ENCODE measurements at regions not wholly inside any gene's neighbourhood (a gene's known extent, or its start where the extent isn't known, plus 50 kb on each side); places are given as distances from the start of the nearest gene placed in this dataset.

DNA sequence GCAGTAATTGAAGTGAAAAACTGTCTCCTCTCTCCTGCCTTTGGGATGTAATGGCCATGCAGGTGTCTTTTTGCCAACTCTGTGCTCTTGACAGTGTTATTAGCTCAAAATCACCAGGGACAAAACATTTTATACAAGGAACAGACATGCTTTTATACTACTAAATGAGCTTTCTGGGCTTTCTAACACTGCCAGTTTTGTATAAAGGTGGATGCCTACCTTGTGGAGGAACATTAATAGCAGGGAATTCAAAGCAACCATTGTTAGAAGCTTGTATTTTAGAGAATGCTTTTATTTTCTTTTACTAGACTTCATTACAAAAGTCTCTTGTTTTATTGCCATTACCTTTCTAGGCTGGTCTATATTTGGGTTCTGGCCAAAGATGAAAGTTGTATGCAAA is 54.7 kb upstream of the ARSJ start:
- in situ Hi-C loops (cut with MboI; ENCODE audit: low pct_unique_long_range_greater_than_20kb, low sequenced_read_pairs, unreplicated experiment) = no loop called here
- no peak for DNase-seq (ENCODE audit: low spot score)
- TF ChIP-seq, protein P1, sequence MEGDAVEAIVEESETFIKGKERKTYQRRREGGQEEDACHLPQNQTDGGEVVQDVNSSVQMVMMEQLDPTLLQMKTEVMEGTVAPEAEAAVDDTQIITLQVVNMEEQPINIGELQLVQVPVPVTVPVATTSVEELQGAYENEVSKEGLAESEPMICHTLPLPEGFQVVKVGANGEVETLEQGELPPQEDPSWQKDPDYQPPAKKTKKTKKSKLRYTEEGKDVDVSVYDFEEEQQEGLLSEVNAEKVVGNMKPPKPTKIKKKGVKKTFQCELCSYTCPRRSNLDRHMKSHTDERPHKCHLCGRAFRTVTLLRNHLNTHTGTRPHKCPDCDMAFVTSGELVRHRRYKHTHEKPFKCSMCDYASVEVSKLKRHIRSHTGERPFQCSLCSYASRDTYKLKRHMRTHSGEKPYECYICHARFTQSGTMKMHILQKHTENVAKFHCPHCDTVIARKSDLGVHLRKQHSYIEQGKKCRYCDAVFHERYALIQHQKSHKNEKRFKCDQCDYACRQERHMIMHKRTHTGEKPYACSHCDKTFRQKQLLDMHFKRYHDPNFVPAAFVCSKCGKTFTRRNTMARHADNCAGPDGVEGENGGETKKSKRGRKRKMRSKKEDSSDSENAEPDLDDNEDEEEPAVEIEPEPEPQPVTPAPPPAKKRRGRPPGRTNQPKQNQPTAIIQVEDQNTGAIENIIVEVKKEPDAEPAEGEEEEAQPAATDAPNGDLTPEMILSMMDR (IDR thresholded peaks at IDR 0.05; ENCODE audit: extremely low read depth, insufficient read depth, missing control alignments) = no peak

GRCh38 chr4:114036426-114036825 is 57.0 kb upstream of the ARSJ start:
- TF ChIP-seq, protein P1 (IDR thresholded peaks at IDR 0.05; ENCODE audit: extremely low read depth, insufficient read depth, missing control alignments) = no peak
- no peak for DNase-seq (ENCODE audit: low spot score)
- in situ Hi-C loops (cut with MboI; ENCODE audit: low pct_unique_long_range_greater_than_20kb, low sequenced_read_pairs, unreplicated experiment) = no loop called here

GRCh38 chr4:114036864-114037263 is 57.4 kb upstream of the ARSJ start:
- TF ChIP-seq, protein P1 (IDR thresholded peaks at IDR 0.05; ENCODE audit: extremely low read depth, insufficient read depth, missing control alignments) = no peak
- no peak for DNase-seq (ENCODE audit: low spot score)
- in situ Hi-C loops (cut with MboI; ENCODE audit: low pct_unique_long_range_greater_than_20kb, low sequenced_read_pairs, unreplicated experiment) = no loop called here

DNA sequence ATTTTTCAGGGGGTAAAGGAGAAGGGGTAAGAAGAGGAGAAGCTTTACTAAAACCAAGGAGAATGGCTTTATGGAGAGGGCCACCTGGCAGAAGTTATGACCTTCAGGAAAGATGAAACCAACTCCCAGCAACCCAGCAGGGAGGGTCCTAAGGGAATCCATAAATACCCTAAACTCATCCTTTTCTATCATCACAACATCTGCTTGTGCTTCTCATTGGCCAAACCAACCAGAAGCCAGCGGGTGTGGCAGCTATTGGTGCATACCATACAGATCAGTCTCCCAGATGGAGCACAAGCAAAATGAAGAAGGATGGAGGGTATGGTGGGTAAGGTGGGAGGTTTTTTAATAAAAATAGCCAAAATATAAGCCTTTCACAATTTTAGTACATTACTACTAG is 58.5 kb upstream of the ARSJ start:
- in situ Hi-C loops (cut with MboI; ENCODE audit: low pct_unique_long_range_greater_than_20kb, low sequenced_read_pairs, unreplicated experiment) = no loop called here
- DNase-seq (ENCODE audit: low spot score) = no peak
- TF ChIP-seq, protein P1 (IDR thresholded peaks at IDR 0.05; ENCODE audit: extremely low read depth, insufficient read depth, missing control alignments) = no peak

DNA sequence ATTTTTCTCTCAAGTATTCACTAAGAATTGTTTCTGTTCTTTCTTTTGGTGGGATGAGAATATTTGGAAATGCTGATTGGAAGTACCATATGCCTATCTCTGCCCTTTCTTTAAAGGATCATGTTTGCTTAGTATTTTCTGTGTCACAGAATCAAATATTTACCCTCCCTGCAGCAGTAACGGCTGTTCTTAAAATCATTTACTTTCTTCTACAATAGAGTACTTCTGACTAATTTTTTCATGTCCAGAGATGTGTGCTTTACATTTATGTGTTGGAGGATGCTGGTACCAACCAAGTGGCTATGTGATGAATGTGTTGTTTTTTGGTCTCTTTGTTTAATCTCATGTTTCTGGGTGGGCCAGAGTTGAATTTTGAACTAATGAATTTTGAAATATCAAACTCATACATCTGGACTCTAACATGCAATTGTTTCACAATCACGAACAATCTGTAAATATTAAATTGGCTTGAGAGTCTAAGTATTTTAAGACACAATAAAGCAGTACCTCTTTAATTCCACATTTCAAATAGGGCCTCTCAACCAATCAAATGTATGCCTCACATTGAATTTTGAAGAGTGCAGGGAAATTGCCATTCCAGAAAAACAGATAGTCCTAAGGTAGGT is 59.4 kb upstream of the ARSJ start:
- no peak for DNase-seq (ENCODE audit: low spot score)
- in situ Hi-C loops (cut with MboI; ENCODE audit: low pct_unique_long_range_greater_than_20kb, low sequenced_read_pairs, unreplicated experiment) = no loop called here
- TF ChIP-seq, protein P1 (IDR thresholded peaks at IDR 0.05; ENCODE audit: extremely low read depth, insufficient read depth, missing control alignments) = no peak

- TF ChIP-seq, protein P1 (IDR thresholded peaks at IDR 0.05; ENCODE audit: extremely low read depth, insufficient read depth, missing control alignments) = no peak
- in situ Hi-C loops (cut with MboI; ENCODE audit: low pct_unique_long_range_greater_than_20kb, low sequenced_read_pairs, unreplicated experiment) = no loop called here
- DNase-seq (ENCODE audit: low spot score) = no peak
Measured at GRCh38 chr4:114040319-114041116, 61.1 kb upstream of the ARSJ start.

Data from GM13977 (cell line).